DMS79 (cell line): ENCODE measurements at regions not wholly inside any gene's neighbourhood (a gene's known extent, or its start where the extent isn't known, plus 50 kb on each side); places are given as distances from the start of the nearest gene placed in this dataset.
"Not testable (repeated sequence)": the region's sequence is repeated elsewhere in the genome, so short reads cannot be mapped to it uniquely, and the experiment has no call there.

Source experiments
- DNase-seq: peaks from one replicate; lab custom pipeline; 2025; lab: John Stamatoyannopoulos, UW

DNA sequence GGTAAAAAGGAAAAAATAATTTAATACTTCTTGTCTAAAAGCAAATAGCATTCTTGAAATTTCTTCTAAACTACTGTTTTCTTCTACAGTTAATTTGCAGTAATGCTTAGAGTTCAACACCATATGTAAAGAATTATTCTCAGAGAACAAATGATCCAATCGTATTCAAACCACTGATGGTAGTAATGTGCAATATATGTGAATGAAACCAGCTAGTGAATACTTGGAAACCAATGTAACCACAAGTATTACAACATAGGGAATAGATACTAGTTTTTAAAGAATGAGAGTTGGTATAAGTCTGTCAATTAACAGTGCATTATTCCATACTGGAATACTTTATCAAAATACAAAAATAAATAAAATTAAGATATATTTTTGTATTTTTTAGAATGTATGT is 850.0 kb downstream of the DIPK2A start:
- DNase-seq = no peak

- DNase-seq = no peak
Observed at GRCh38 chr3:144822671-144823070, 851.0 kb downstream of the DIPK2A start.

GRCh38 chr3:144831955-144832716 is 860.5 kb downstream of the DIPK2A start:
- no peak for DNase-seq

- DNase-seq = no peak
Observed at GRCh38 chr3:144839991-144840390, 868.4 kb downstream of the DIPK2A start.

GRCh38 chr3:144840866-144841265 is 869.2 kb downstream of the DIPK2A start:
- no peak for DNase-seq

DNA sequence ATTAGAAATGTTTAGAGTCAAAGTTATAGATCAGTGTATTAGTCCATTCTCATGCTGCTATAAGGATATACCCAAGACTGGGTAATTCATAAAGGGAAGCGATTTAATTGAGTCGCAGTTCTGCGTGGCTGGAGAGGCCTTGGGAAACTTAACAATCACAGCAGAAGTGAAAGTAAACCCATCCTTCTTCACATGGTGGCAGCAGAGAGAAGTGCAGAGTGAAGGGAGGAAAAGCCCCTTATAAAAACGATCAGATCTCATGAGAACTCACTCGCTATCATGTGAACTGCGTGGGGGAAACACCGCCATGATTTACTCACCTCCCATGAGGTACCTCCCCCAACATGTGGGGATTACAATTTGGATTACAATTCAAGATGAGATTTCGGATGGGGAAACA is 871.5 kb downstream of the DIPK2A start:
- no peak for DNase-seq

- no peak for DNase-seq
Observed at GRCh38 chr3:144852999-144853398, 881.4 kb downstream of the DIPK2A start.

GRCh38 chr3:144854020-144854419 is 882.4 kb downstream of the DIPK2A start:
- DNase-seq = not testable (repeated sequence)

GRCh38 chr3:144859161-144859560 is 887.5 kb downstream of the DIPK2A start:
- no peak for DNase-seq

GRCh38 chr3:144864646-144865045 is 893.0 kb downstream of the DIPK2A start:
- DNase-seq = no peak

GRCh38 chr3:144865948-144866347 is 894.3 kb downstream of the DIPK2A start:
- DNase-seq = no peak

GRCh38 chr3:144866476-144866875 is 894.9 kb downstream of the DIPK2A start:
- DNase-seq = no peak

- DNase-seq = no peak
Observed at GRCh38 chr3:144868506-144868905, 896.9 kb downstream of the DIPK2A start.

GRCh38 chr3:144873066-144873465 is 901.4 kb downstream of the DIPK2A start:
- no peak for DNase-seq

- DNase-seq = no peak
Observed at GRCh38 chr3:144875211-144875610, 903.6 kb downstream of the DIPK2A start.

DNA sequence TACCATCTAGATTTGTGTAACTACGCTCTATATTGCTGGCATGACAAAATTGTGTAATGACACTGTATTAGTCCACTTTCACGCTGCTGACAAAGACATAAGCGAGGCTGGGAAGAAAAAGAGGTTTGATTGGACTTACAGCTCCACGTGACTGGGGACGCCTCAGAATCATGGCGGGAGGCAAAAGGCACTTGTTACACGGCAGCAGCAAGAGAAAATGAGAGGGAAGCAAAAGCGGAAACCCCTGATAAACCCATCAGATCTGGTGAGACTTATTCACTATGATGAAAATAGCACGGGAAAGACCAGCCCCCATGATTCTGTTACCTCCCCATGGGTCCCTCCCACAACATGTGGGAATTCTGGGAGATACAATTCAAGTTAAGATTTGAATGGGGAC is 905.7 kb downstream of the DIPK2A start:
- DNase-seq = no peak

- no peak for DNase-seq
Observed at GRCh38 chr3:144879701-144880100, 908.1 kb downstream of the DIPK2A start.

GRCh38 chr3:144893980-144894379 is 922.4 kb downstream of the DIPK2A start:
- no peak for DNase-seq

- no peak for DNase-seq
Observed at GRCh38 chr3:144894576-144894975, 923.0 kb downstream of the DIPK2A start.

- no peak for DNase-seq
Observed at GRCh38 chr3:144900366-144900765, 928.7 kb downstream of the DIPK2A start.

DNA sequence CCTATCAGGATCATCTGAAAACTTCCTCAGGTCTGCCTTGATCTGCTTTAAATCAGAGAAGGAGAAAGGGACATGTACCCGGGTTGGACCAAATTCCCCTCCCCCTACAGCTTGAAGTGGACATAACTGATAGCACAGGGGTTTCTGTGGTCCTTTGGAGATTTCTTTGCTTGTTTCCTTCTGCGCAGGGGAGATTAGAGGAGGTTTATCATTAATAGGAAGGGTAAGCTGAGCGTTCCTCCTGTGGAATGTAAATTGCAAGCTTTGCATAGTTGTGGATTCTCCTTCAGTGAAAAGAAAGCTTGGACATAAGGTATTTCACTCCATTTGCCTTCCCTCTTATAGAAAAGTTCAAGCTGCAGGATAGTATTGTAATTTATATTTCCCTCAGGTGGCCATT is 936.0 kb downstream of the DIPK2A start:
- not testable (repeated sequence) for DNase-seq

GRCh38 chr3:144912968-144913367 is 941.3 kb downstream of the DIPK2A start:
- DNase-seq = no peak

GRCh38 chr3:144915202-144915601 is 943.6 kb downstream of the DIPK2A start:
- no peak for DNase-seq

DNA sequence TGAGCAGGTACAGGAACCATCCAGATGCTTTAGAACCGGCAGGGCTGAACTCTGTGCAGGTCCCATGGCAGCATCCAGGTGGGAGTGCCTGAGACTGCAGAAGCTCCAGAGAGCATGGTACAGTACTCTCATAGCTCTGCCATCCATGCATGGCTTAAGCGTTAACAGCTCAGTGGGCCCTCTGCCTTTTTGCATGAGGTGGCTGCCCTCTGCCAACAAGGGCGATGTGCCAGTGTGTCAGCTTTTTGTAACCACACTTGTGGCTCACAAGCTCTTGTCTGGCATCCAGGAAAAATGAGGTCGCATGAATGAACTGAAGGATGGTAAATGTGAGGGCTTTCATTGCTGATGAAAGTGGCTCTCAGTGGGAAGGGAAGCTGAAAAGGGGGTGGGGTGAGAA is 950.1 kb downstream of the DIPK2A start:
- DNase-seq = no peak
